SK-N-SH treated with all-trans-retinoic acid at 6 μM for 48 hours (cell line): ENCODE measurements at regions not wholly inside any gene's neighbourhood (a gene's known extent, or its start where the extent isn't known, plus 50 kb on each side); places are given as distances from the start of the nearest gene placed in this dataset.

Experiments used
- ATAC-seq: fragments of 200-7000 bp; cut with Tn5 transposase; 3 replicates; pipeline ENCODE4 v1.9.1; 2020; ENCODE audit warnings: mild to moderate bottlenecking, moderate library complexity
- BACH2 ChIP-seq: fragments of 250-450 bp; sonication (Bioruptor Pico); IDR thresholded peaks from 2 replicates; pipeline ENCODE4 v1.9.0; 2021; ENCODE audit warnings: mild to moderate bottlenecking, borderline replicate concordance
- CSDC2 ChIP-seq: fragments of 250-450 bp; sonication (Bioruptor Pico); IDR thresholded peaks from 2 replicates; pipeline ENCODE4 v1.5.0; 2020; ENCODE audit warnings: mild to moderate bottlenecking, moderate library complexity
- ESRRG ChIP-seq: fragments of 250-450 bp; sonication (Bioruptor Pico); IDR thresholded peaks from 2 replicates; pipeline ENCODE4 v1.6.1; 2021; ENCODE audit warnings: mild to moderate bottlenecking
- OSR1 ChIP-seq: fragments of 250-450 bp; sonication (Bioruptor Pico); IDR thresholded peaks from 2 replicates; pipeline ENCODE4 v1.8.0; 2022; ENCODE audit warnings: moderate library complexity, mild to moderate bottlenecking, inconsistent platforms
- PPARA ChIP-seq: fragments of 250-450 bp; sonication (Bioruptor Pico); IDR thresholded peaks from 2 replicates; pipeline ENCODE4 v1.5.0; 2020; ENCODE audit warnings: mild to moderate bottlenecking, borderline replicate concordance
- SNAI2 ChIP-seq: fragments of 250-450 bp; sonication (Bioruptor Pico); IDR thresholded peaks from 2 replicates; pipeline ENCODE4 v1.5.0; 2020; ENCODE audit warnings: mild to moderate bottlenecking, moderate library complexity
- TCF4 ChIP-seq: fragments of 250-450 bp; sonication (Bioruptor Pico); IDR thresholded peaks from 2 replicates; pipeline ENCODE4 v1.8.0; 2021; ENCODE audit warnings: mild to moderate bottlenecking, moderate library complexity, borderline replicate concordance
- TOX ChIP-seq: fragments of 250-450 bp; sonication (Bioruptor Pico); IDR thresholded peaks from 2 replicates; pipeline ENCODE4 v1.8.0; 2021; ENCODE audit warnings: mild to moderate bottlenecking, moderate library complexity, borderline replicate concordance
- ZC3H10 ChIP-seq: fragments of 250-450 bp; sonication (Bioruptor Pico); IDR thresholded peaks from 2 replicates; pipeline ENCODE4 v1.5.1; 2021; ENCODE audit warnings: mild to moderate bottlenecking, moderate library complexity
- ZFP3 ChIP-seq: fragments of 250-450 bp; sonication (Bioruptor Pico); IDR thresholded peaks from 2 replicates; pipeline ENCODE4 v1.5.0; 2020; ENCODE audit warnings: mild to moderate bottlenecking, moderate library complexity
- ZNF565 ChIP-seq: fragments of 450-650 bp; formaldehyde crosslinking; conservative IDR thresholded peaks from 2 replicates; pipeline ENCODE4 v1.5.0; 2020; ENCODE audit warnings: low read depth, mild to moderate bottlenecking, moderate library complexity
- ZNF70 ChIP-seq: fragments of 450-650 bp; formaldehyde crosslinking; IDR thresholded peaks from 2 replicates; pipeline ENCODE4 v1.5.0; 2020; ENCODE audit warnings: mild to moderate bottlenecking, moderate library complexity
- ZNF8 ChIP-seq: fragments of 450-650 bp; formaldehyde crosslinking; IDR thresholded peaks from 2 replicates; pipeline ENCODE4 v1.5.0; 2020; ENCODE audit warnings: mild to moderate bottlenecking, moderate library complexity
- TF ChIP-seq, protein P1 (sequence below): fragments of 250-450 bp; sonication (Bioruptor Pico); IDR thresholded peaks from 2 replicates; pipeline ENCODE4 v1.5.1; 2020; ENCODE audit warnings: low read depth, mild to moderate bottlenecking, moderate library complexity
- TF ChIP-seq, protein P2 (sequence below): fragments of 250-450 bp; sonication (Bioruptor Pico); IDR thresholded peaks from 2 replicates; pipeline ENCODE4 v1.5.0; 2020; ENCODE audit warnings: mild to moderate bottlenecking, moderate library complexity
- TF ChIP-seq, protein P3 (sequence below): fragments of 250-450 bp; sonication (Bioruptor Pico); IDR thresholded peaks from 2 replicates; pipeline ENCODE4 v1.5.1; 2021; ENCODE audit warnings: mild to moderate bottlenecking, moderate library complexity
- TF ChIP-seq, protein P4 (sequence below): fragments of 250-450 bp; sonication (Bioruptor Pico); IDR thresholded peaks from 2 replicates; pipeline ENCODE4 v1.8.0; 2020; ENCODE audit warnings: mild to moderate bottlenecking, moderate library complexity, borderline replicate concordance

DNA sequence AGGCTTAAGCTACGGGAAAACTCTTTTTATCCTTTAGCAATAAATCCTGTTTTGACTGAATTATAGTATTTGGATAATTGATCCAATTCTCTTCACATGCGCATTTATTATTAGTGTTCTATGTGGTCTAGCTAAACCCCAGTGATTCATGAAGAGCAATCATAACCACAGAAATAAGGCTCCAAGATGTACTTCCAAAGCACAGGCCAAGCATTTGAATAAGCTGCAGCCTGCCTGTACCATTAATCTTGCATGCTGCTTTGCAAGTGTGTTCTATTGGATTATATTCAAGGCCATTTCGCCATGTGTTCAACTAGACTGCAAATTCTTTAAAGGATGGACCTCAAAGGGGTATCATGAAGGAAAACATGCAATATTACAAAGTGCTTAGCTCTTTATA lies 385.2 kb upstream of the FAT1 start:
- ATAC-seq: no peak
- TF ChIP-seq PPARA (CRISPR knock-in tag): no peak
- TF ChIP-seq TOX (CRISPR knock-in tag): no peak
- TF ChIP-seq ZNF565 (CRISPR knock-in tag): no peak
- TF ChIP-seq ZFP3: no peak

DNA sequence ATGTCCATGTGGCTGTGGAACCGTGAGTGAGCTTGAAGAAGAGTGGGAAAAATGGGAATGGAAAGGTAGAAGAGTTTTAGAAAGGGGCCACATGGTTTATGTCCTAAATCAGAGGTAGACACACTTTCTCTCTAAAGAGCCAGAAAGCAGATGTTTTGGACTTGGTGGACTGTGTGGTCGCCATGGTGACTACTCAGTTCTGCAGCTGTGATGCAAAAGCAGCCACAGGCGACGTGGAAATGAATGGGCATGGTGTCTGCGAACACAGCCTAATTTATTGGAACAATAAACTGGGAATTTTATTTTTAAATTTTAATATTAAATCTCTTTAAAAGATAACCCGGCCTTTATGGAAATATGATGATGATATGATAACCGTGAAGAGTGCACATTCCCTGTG lies 386.0 kb upstream of the FAT1 start:
- no peak for ATAC-seq
- TF ChIP-seq OSR1 (CRISPR knock-in tag) (no peak), BACH2 (CRISPR knock-in tag) (no peak), ZNF70 (CRISPR knock-in tag) (no peak), ZFP3 (no peak), ZNF8 (CRISPR knock-in tag) (no peak)
- TF ChIP-seq, protein P1, sequence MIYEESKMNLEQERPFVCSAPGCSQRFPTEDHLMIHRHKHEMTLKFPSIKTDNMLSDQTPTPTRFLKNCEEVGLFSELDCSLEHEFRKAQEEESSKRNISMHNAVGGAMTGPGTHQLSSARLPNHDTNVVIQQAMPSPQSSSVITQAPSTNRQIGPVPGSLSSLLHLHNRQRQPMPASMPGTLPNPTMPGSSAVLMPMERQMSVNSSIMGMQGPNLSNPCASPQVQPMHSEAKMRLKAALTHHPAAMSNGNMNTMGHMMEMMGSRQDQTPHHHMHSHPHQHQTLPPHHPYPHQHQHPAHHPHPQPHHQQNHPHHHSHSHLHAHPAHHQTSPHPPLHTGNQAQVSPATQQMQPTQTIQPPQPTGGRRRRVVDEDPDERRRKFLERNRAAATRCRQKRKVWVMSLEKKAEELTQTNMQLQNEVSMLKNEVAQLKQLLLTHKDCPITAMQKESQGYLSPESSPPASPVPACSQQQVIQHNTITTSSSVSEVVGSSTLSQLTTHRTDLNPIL (CRISPR knock-in tag): no peak
- TF ChIP-seq, protein P2, sequence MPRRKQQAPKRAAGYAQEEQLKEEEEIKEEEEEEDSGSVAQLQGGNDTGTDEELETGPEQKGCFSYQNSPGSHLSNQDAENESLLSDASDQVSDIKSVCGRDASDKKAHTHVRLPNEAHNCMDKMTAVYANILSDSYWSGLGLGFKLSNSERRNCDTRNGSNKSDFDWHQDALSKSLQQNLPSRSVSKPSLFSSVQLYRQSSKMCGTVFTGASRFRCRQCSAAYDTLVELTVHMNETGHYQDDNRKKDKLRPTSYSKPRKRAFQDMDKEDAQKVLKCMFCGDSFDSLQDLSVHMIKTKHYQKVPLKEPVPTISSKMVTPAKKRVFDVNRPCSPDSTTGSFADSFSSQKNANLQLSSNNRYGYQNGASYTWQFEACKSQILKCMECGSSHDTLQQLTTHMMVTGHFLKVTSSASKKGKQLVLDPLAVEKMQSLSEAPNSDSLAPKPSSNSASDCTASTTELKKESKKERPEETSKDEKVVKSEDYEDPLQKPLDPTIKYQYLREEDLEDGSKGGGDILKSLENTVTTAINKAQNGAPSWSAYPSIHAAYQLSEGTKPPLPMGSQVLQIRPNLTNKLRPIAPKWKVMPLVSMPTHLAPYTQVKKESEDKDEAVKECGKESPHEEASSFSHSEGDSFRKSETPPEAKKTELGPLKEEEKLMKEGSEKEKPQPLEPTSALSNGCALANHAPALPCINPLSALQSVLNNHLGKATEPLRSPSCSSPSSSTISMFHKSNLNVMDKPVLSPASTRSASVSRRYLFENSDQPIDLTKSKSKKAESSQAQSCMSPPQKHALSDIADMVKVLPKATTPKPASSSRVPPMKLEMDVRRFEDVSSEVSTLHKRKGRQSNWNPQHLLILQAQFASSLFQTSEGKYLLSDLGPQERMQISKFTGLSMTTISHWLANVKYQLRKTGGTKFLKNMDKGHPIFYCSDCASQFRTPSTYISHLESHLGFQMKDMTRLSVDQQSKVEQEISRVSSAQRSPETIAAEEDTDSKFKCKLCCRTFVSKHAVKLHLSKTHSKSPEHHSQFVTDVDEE (CRISPR knock-in tag): no peak
- TF ChIP-seq, protein P3, sequence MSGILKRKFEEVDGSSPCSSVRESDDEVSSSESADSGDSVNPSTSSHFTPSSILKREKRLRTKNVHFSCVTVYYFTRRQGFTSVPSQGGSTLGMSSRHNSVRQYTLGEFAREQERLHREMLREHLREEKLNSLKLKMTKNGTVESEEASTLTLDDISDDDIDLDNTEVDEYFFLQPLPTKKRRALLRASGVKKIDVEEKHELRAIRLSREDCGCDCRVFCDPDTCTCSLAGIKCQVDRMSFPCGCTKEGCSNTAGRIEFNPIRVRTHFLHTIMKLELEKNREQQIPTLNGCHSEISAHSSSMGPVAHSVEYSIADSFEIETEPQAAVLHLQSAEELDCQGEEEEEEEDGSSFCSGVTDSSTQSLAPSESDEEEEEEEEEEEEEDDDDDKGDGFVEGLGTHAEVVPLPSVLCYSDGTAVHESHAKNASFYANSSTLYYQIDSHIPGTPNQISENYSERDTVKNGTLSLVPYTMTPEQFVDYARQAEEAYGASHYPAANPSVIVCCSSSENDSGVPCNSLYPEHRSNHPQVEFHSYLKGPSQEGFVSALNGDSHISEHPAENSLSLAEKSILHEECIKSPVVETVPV (CRISPR knock-in tag): no peak
- TF ChIP-seq, all 23 proteins: peak for 0

DNA sequence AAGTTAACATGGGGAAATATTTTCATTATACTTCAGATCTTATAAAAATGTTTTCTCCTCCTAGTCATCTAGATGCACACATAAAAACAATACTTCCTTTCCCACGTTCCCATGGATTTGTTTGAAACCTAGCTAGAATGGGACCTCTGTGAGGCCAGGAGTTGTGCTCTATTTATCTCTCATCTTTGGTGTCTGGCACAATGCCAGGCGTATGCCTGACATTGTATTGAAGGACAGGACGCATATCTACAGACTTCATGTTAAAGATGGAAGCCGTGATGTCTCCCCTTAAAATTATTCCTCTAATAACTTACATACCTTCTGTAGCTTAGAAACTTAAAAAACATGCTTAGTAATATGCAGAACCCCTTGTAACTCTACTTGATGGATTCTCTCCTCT lies 394.5 kb upstream of the FAT1 start:
- ATAC-seq: no peak
- TF ChIP-seq TCF4 (CRISPR knock-in tag) (no peak), ESRRG (no peak), SNAI2 (CRISPR knock-in tag) (no peak), ZNF8 (CRISPR knock-in tag) (no peak), BACH2 (CRISPR knock-in tag) (no peak), ZC3H10 (CRISPR knock-in tag) (no peak), CSDC2 (CRISPR knock-in tag) (no peak), TOX (CRISPR knock-in tag) (no peak)
- TF ChIP-seq, protein P1 (CRISPR knock-in tag): no peak
- TF ChIP-seq, protein P2 (CRISPR knock-in tag): no peak
- TF ChIP-seq, protein P4, sequence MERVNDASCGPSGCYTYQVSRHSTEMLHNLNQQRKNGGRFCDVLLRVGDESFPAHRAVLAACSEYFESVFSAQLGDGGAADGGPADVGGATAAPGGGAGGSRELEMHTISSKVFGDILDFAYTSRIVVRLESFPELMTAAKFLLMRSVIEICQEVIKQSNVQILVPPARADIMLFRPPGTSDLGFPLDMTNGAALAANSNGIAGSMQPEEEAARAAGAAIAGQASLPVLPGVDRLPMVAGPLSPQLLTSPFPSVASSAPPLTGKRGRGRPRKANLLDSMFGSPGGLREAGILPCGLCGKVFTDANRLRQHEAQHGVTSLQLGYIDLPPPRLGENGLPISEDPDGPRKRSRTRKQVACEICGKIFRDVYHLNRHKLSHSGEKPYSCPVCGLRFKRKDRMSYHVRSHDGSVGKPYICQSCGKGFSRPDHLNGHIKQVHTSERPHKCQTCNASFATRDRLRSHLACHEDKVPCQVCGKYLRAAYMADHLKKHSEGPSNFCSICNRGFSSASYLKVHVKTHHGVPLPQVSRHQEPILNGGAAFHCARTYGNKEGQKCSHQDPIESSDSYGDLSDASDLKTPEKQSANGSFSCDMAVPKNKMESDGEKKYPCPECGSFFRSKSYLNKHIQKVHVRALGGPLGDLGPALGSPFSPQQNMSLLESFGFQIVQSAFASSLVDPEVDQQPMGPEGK (CRISPR knock-in tag): no peak
- TF ChIP-seq, protein P3 (CRISPR knock-in tag): no peak
